ENCODE measurements at regions not wholly inside any gene's neighbourhood (a gene's known extent, or its start where the extent isn't known, plus 50 kb on each side); places are given as distances from the start of the nearest gene placed in this dataset.

DNA sequence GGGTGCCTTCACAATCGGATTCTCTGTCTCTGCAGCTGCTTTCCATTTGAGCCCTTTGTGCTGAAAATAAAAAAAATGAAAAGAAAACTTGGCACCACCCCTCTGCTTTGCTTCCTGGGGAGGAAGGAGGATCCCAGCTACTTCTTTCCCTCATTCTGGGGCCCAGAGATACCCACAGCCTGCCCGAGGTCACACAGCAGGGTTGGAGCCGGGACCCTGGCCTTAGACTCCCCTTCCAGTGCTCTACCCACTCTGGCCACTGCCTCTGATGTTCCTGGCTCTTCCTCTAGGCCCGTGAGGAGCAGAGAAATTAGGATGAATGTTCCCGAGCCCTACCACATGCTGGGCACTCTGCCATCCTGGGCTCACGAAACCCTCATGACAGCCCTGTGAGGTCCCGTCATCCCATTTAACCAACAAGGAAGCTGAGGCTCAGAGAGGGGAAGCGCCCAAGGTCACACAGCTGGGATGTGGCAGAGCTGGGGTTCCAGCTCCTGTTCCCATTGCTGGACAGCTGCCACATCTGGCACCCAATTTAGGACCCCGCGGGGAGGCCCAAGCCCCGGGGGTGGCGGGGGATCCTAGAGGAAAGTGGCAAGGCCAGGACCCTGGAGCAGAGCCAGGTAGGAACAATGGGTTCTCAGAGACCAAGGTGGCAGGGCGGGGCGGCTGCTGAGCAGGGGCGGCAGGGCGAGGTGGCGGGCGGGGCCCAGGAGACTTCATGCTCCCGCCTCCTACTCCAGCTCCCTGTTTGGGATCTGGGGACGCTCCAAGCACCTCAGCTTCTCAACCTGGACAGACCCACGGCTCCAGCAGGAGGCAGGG is 76.6 kb downstream of the CEBPB start:
- Mint-ChIP-seq H3K9me3 (no peaks in the 10 kb centered on the region), H3K4me1 (peaks cover 16% of the 10 kb centered on the region), H3K4me3 (no peak overlapping the region), H3K27me3 (peaks cover 53% of the 10 kb centered on the region), H3K27ac (no peak overlapping the region), H3K36me3 (no peaks in the 10 kb centered on the region)
- peak; percentile 17 for ATAC-seq

GRCh38 chr20:50267866-50268219 is 77.2 kb downstream of the CEBPB start:
- ATAC-seq, result no peak
- Mint-ChIP-seq H3K27me3 (peaks cover 57% of the 10 kb centered on the region), H3K4me3 (no peak overlapping the region), H3K9me3 (no peaks in the 10 kb centered on the region), H3K4me1 (peaks cover 16% of the 10 kb centered on the region), H3K36me3 (no peaks in the 10 kb centered on the region), H3K27ac (no peak overlapping the region)

- H3K27ac Mint-ChIP-seq, result no peak overlapping the region
- H3K27me3 Mint-ChIP-seq, result peaks cover 72% of the 10 kb centered on the region
- H3K4me1 Mint-ChIP-seq, result peaks cover 16% of the 10 kb centered on the region
- no peaks in the 10 kb centered on the region for H3K36me3 Mint-ChIP-seq
- H3K4me3 Mint-ChIP-seq, result no peak overlapping the region
- H3K9me3 Mint-ChIP-seq, result no peaks in the 10 kb centered on the region
- ATAC-seq, result no peak
These were observed 78.7 kb downstream of the CEBPB start for GRCh38 chr20:50269091-50270033.

DNA sequence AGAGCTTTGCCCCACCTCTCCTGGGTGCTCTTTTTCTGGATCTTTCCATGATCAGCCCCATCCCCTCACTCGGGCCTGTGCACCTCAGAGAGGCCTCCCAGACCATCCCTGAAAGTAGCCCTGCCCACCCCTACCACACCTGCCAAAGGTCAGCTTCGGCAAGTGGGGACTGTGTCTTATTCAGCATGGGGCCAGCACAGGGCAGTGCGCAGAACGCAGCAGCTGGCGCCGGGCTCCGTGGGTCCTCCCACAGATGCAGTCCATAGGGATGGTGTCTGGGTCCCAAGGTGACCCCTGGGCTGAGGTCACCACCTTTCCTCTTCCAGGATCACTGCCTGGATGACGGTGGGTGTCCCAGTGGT is 79.4 kb downstream of the CEBPB start:
- H3K4me3 Mint-ChIP-seq, result no peak overlapping the region
- no peak for ATAC-seq
- H3K27ac Mint-ChIP-seq, result no peak overlapping the region
- peaks cover 78% of the 10 kb centered on the region for H3K27me3 Mint-ChIP-seq
- H3K4me1 Mint-ChIP-seq, result peaks cover 16% of the 10 kb centered on the region
- no peaks in the 10 kb centered on the region for H3K36me3 Mint-ChIP-seq
- H3K9me3 Mint-ChIP-seq, result no peaks in the 10 kb centered on the region

DNA sequence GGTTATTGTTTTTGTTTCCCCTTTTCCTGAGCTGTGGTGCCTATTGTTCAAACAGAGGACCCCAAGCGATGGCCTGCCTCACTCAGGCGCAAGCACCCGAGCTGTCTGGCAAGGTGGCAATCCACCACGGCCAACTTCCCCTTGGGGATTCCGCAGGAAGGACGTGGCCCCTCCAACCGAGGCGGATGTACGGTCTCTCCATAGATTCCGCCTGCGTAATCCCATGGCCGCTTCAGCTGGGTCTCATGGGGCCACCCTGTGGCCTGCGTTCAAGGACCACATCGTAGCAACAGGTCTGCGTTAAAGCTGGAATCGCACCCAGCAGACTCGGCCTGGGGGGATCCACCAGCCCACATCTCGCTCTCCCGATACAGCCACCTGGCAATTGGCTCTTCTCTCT is 79.9 kb downstream of the CEBPB start:
- no peak for ATAC-seq
- Mint-ChIP-seq H3K4me3 (no peak overlapping the region), H3K4me1 (peaks cover 16% of the 10 kb centered on the region), H3K36me3 (no peaks in the 10 kb centered on the region), H3K9me3 (no peaks in the 10 kb centered on the region), H3K27me3 (peaks cover 84% of the 10 kb centered on the region), H3K27ac (no peak overlapping the region)

DNA sequence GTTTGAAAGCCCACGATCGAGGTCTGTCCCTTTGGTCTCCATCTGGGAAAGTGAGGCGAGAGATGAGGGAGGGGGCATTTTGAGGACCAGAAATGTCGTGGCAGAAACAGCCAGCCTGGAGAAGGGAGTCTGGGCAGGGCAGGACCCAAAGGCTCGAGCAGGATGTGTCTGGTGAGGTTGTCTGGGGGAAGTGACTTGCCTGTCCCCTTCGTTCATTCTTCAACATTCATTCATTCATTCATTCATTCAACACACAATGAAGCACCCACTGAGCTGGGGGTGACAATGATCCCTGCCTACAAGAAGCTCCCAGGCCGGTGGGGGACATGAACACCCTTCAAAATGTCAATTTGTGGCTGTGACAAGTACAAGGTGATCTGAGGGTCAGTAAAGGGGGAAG is 80.5 kb downstream of the CEBPB start:
- Mint-ChIP-seq H3K27me3 (peaks cover 90% of the 10 kb centered on the region), H3K27ac (no peak overlapping the region), H3K4me1 (peaks cover 16% of the 10 kb centered on the region), H3K4me3 (no peak overlapping the region), H3K9me3 (no peaks in the 10 kb centered on the region), H3K36me3 (no peaks in the 10 kb centered on the region)
- no peak for ATAC-seq

DNA sequence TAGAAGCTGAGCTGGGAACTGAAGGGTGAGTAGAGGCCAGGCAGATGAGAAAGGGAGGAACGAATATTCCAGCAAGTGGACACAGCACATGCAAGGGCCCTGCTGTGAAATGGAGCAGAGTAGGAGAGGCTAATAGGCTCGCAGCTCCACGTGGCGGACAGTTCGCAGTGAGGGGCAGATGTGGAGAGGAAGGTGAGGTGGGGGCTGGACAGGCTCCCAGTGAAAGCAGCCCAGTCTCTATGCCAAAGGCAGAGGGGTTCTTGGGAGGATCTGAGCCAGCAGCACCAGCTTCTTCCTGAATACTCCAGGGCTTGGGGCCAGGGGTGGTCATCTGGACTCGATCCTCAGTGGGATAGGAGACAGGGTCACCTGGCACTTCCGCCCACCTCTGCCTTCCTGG is 81.0 kb downstream of the CEBPB start:
- H3K4me1 Mint-ChIP-seq, result peaks cover 16% of the 10 kb centered on the region
- peaks cover 94% of the 10 kb centered on the region for H3K27me3 Mint-ChIP-seq
- no peaks in the 10 kb centered on the region for H3K36me3 Mint-ChIP-seq
- no peak for ATAC-seq
- H3K9me3 Mint-ChIP-seq, result no peaks in the 10 kb centered on the region
- no peak overlapping the region for H3K27ac Mint-ChIP-seq
- H3K4me3 Mint-ChIP-seq, result no peak overlapping the region

DNA sequence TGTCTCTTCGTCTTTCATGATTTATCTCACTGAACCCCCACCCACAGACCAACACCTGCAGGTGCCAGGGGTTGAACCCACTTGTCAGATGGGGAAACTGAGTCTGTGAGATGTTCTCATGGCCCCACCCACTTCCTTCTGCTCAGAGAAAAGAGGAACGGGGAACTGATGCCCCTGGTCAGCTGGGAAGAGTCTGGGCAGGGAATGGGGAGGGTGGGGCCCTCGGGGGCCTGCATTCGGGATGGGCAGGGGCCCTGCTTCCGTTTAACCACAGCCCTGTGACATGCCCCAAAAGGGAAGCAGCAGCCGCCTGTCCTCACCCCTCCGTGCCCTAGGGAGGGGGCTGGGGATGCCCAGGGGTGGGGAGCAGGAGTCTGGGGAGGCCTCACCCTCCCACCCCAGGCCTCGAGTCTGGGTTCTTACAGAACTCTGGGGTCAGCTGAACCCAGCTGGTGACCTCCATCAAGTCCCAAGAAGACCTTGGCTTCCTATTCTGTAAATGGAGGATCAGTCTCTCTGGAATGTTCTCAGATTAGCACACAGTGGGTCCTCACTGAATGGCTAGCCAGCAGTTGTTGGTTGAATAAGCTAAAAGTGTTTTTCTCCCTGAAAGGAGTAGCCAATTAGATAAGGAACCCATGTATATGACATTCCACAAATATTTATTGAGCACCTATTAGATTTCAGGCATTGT is 81.5 kb downstream of the CEBPB start:
- peaks cover 16% of the 10 kb centered on the region for H3K4me1 Mint-ChIP-seq
- ATAC-seq, result no peak
- no peaks in the 10 kb centered on the region for H3K36me3 Mint-ChIP-seq

GRCh38 chr20:50272724-50273446 is 82.3 kb downstream of the CEBPB start:
- H3K27ac Mint-ChIP-seq, result no peak overlapping the region
- no peak for ATAC-seq

More for the DNA sequence above, 81.5 kb downstream of the CEBPB start:
- no peak overlapping the region for H3K4me3 Mint-ChIP-seq
- H3K27ac Mint-ChIP-seq, result no peak overlapping the region
- no peaks in the 10 kb centered on the region for H3K9me3 Mint-ChIP-seq
- H3K27me3 Mint-ChIP-seq, result peaks cover 96% of the 10 kb centered on the region

DNA sequence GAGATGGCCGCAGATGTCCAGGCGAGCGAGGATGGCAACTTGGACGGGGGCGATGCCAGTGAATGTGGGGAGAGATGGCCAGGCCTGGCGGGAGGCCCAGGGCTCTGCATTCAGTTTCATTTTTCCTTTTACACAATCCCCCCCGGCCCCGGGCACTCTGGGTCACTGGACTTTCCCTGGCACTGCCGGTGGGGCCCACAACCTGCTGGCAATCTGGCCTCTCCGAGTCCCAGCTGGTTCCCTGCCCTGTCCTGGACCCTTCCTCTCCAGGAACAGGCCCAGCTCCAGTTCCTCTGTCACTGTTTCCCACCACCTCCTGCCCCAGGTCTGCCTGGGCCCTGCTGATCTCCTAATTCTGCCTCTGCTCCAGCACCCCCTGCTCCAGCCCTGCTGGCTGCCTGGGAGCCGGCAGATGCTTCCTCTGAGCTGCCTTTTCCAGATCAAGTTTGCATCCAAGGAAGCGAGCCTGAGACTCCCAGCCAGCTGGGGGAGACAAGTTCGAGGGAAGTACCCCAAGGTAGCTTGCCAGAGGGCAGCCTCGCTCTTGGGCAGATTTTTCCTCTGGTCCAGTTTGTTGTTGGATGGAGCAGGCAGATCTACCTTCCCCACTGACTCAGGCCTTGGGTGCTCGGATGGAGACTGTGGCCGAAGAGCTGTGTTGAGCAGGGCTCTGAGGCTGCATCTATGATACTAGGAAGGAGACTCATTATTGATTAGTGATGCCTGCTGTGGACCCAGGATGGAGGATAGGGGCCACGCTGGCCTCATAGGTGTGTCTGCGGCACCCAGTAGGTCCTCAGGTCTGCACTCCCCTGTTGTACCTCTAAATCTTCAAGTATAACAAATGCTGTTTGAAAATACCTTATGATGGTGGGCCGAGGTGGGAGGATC is 83.2 kb downstream of the CEBPB start:
- ATAC-seq, result no peak
- H3K36me3 Mint-ChIP-seq, result no peaks in the 10 kb centered on the region
- H3K4me1 Mint-ChIP-seq, result peaks cover 16% of the 10 kb centered on the region
- H3K4me3 Mint-ChIP-seq, result no peak overlapping the region
- no peak overlapping the region for H3K27ac Mint-ChIP-seq
- no peaks in the 10 kb centered on the region for H3K9me3 Mint-ChIP-seq
- H3K27me3 Mint-ChIP-seq, result peaks cover 96% of the 10 kb centered on the region

More at GRCh38 chr20:50272724-50273446, 82.3 kb downstream of the CEBPB start:
- Mint-ChIP-seq H3K27me3 (peaks cover 96% of the 10 kb centered on the region), H3K4me1 (peaks cover 16% of the 10 kb centered on the region), H3K4me3 (no peak overlapping the region), H3K36me3 (no peaks in the 10 kb centered on the region), H3K9me3 (no peaks in the 10 kb centered on the region)

GRCh38 chr20:50274570-50275430 is 84.2 kb downstream of the CEBPB start:
- no peak overlapping the region for H3K27ac Mint-ChIP-seq

DNA sequence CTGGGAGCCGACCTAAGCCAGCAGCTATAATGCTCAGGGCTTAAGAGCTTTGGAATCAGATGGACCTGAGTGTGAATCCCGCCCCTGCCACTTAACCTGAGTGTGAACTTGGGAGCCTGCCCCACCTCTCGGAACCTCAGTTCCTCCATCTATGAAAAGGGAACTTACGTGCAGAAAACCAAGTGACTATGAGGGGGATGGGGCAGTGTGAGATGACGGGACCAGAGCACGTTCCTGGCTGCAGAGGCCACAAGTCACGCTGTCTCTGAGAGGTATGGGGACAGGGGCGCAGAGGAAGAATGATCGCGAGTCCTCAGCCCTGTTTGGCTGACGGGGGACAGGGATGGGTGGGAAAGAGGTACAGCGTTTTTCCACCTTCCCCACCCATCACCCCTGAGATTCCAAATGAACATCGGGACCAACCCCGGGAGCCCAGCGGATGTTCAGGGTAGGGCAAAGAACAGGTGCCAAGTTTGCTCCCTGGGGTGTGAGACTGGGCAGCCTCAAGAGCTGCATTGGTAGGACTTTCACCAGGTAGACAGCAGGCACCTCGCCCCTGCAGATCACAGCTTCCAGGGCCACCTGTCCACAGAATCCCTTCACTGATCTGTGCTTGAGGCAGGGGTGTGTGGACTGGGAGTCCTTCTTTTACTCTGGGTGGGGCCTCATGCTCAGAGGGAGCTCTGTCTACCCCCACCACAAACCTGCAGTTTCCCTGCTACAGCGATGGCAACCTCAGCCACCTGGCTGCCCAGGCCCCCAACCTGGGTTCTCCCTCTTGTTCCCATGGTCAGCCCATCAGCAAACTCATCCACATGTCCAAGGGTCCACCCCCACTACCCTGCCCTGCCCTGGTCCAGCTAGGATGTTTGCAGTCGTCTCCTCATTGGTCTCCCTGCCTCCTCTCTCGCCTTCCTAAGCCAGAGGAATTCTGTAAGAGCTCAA is 85.8 kb downstream of the CEBPB start:
- no peaks in the 10 kb centered on the region for H3K36me3 Mint-ChIP-seq
- no peak overlapping the region for H3K27ac Mint-ChIP-seq
- no peak for ATAC-seq
- H3K4me3 Mint-ChIP-seq, result no peak overlapping the region
- H3K9me3 Mint-ChIP-seq, result no peaks in the 10 kb centered on the region
- H3K4me1 Mint-ChIP-seq, result peaks cover 6% of the 10 kb centered on the region
- peaks cover 86% of the 10 kb centered on the region for H3K27me3 Mint-ChIP-seq

More at GRCh38 chr20:50274570-50275430, 84.2 kb downstream of the CEBPB start:
- ATAC-seq, result no peak
- Mint-ChIP-seq H3K36me3 (no peaks in the 10 kb centered on the region), H3K4me1 (peaks cover 16% of the 10 kb centered on the region), H3K27me3 (peaks cover 92% of the 10 kb centered on the region), H3K4me3 (no peak overlapping the region), H3K9me3 (no peaks in the 10 kb centered on the region)
